Right cardiac atrium (tissue), 5 donors: ENCODE measurements at regions not wholly inside any gene's neighbourhood (a gene's known extent, or its start where the extent isn't known, plus 50 kb on each side); places are given as distances from the start of the nearest gene placed in this dataset.

Experiments used
- ATAC-seq, 2 donors: fragments of 200-7000 bp; cut with Tn5 transposase; one replicate each; pipeline versions ENCODE4 v1.8.0 to v1.9.1; 2020; ENCODE audit warnings: moderate library complexity in 2 of 2, mild to moderate bottlenecking in 1 of 2
- DNase-seq, 3 donors: peaks; one replicate each; pipeline ENCODE4 v3.0.0-alpha.2; 2020
- H3K27ac ChIP-seq: one replicate; pipeline ENCODE4 v1.5.1; 2013; ENCODE audit warnings: mild to moderate bottlenecking, low read length, control low read depth, moderate library complexity
- H3K27me3 ChIP-seq: one replicate; pipeline ENCODE4 v1.6.1; 2013; ENCODE audit not compliant: control insufficient read depth, insufficient read depth
- H3K4me1 ChIP-seq: one replicate; pipeline ENCODE4 v1.6.1; 2013; ENCODE audit warnings: low read length; ENCODE audit not compliant: control insufficient read depth, insufficient read depth
- H3K4me3 ChIP-seq: one replicate; pipeline ENCODE4 v1.5.1; 2013; ENCODE audit warnings: low read length, control low read depth
- H3K9me3 ChIP-seq: one replicate; pipeline ENCODE4 v1.6.1; 2013; ENCODE audit warnings: low read length; ENCODE audit not compliant: control insufficient read depth
- WGBS: extraction: QIAGEN DNeasy Blood & Tissue Kit; methylation state at CpG from one replicate; pipeline ENCODE4 v1.1.7; 2013; 5-methylcytosine and 5-hydroxymethylcytosine counted together
- intact Hi-C, 4 donors: fragments of 100-400 bp; cut with DNase I; formaldehyde crosslinking; loops; one replicate each; pipeline versions ENCODE4 v1.11.0 to v1.14.0; 2022 to 2023
- donor health status: healthy with polysubstance abuse.
- donor health status: DM: no; HTN: yes; CAD: no.
- donor health status: DM: no; HTN: no; CAD: no.
- donor health status: DM: no; HTN: yes; CAD: no; lungs with severe emphysema.
- donor health status: DM: yes; HTN: yes; CAD: no.

DNA sequence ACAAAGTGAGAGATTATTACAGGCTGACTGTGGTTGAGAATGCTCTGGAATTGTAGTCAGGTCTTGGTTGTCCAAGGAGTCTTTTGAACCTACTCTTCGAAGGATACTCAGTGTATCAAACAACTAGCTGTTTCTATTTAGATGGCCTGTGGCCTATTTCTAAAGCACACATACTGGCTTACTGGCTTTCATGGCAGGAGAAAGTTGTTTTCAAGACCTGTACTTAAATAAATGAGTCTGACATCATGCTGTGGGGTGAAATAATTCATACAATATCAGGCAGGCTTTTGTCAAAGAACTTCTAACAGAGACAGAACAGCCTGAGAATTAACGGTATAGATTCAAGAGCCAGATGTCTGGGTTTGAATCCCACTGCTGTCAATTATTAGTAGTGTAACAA is 316.7 kb upstream of the SEMA6D start:
- 90% methylated on average over 2 of the region's 2 CpGs for WGBS
- peaks cover 5% of the 10 kb centered on the region for H3K4me1 ChIP-seq
- H3K9me3 ChIP-seq, result no peaks in the 10 kb centered on the region
- no peak for ATAC-seq
- no peak for DNase-seq
- H3K4me3 ChIP-seq, result no peak overlapping the region
- intact Hi-C loops, result loop anchor here in 1 of 4 donors (10.0 kb wide), 1 partner anchor 64 kb away; no protein-coding TSS in a partner anchor
- no peak overlapping the region for H3K27ac ChIP-seq
- no peaks in the 10 kb centered on the region for H3K27me3 ChIP-seq

DNA sequence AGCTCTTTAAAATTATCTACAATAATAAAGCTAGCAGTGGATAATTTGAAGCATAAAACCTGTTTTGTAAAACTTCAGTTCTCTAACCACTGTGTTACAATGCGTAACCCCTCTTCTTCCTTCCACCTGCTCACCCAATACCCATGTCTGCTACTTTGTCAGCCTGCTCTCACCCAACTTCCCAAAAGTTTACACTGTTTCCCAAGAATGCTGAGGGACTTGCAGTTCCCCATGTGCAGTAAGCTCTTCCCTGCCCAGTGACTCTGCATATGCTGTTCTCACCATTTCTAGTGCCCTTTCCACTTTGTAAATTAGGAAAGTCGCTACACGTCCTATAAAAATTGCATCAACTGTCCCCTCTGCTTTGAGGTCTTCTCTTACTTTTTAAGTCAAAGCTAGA is 315.9 kb upstream of the SEMA6D start:
- WGBS, result 95% methylated on average over 3 of the region's 3 CpGs
- H3K4me1 ChIP-seq, result peaks cover 5% of the 10 kb centered on the region
- ATAC-seq (no peak), DNase-seq (no peak)
- intact Hi-C loops, result loop anchor here in 1 of 4 donors (10.0 kb wide), 1 partner anchor 63 kb away; no protein-coding TSS in a partner anchor
- no peaks in the 10 kb centered on the region for H3K27me3 ChIP-seq
- no peak overlapping the region for H3K4me3 ChIP-seq
- no peaks in the 10 kb centered on the region for H3K9me3 ChIP-seq
- H3K27ac ChIP-seq, result no peak overlapping the region

DNA sequence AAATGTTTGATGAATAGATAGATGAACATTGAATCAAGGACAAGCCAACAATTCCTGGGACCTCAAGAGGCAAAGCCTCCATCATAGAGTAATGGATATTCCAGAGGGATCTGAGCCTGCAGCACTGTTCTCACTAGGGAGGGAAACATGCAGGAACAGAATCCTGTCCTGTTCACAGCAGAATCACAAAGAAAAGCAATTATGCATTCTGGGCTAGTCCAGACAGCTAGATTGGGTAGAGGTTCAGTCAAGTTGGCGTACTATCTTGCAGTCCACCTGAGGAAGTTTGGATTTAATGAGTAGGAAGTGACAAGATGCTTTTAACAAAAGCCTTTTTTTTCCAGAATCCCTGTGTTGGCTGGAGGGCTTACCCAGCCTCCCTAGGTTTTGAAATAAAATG is 314.5 kb upstream of the SEMA6D start:
- 91% methylated on average over 1 of the region's 1 CpG for WGBS
- DNase-seq (no peak), ATAC-seq (no peak)
- no peaks in the 10 kb centered on the region for H3K27me3 ChIP-seq
- no peak overlapping the region for H3K4me3 ChIP-seq
- intact Hi-C loops, result loop anchor here in 1 of 4 donors (10.0 kb wide), 1 partner anchor 62 kb away; no protein-coding TSS in a partner anchor
- no peak overlapping the region for H3K27ac ChIP-seq
- no peaks in the 10 kb centered on the region for H3K9me3 ChIP-seq
- peaks cover 4% of the 10 kb centered on the region for H3K4me1 ChIP-seq

DNA sequence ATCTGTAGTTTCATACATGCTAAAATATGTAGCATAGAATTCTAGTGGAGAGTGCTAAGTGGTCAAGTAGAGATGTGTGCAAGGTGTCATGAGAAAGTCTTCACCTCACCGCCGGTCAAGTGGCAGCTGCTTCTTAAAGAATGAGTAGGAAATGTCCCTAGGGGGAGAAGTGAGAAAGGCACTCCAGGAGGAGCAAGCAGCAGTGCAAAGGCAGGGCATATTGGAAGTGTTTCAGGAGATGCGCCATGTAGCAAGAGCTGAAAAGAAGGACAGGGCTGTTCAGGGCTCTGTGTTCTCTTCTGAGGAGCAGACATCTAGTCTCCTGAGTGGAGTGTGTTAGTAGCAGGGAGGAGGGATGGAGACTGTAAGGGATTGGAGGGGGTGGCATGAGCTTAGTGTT is 312.4 kb upstream of the SEMA6D start:
- DNase-seq (no peak), ATAC-seq (no peak)
- Histone ChIP-seq H3K27ac (no peak overlapping the region), H3K9me3 (no peaks in the 10 kb centered on the region), H3K4me1 (no peaks in the 10 kb centered on the region), H3K4me3 (no peak overlapping the region), H3K27me3 (no peaks in the 10 kb centered on the region)
- intact Hi-C loops, result loop anchor here in 1 of 4 donors (10.0 kb wide), 1 partner anchor 60 kb away; no protein-coding TSS in a partner anchor
- WGBS, result 84% methylated on average over 3 of the region's 3 CpGs

DNA sequence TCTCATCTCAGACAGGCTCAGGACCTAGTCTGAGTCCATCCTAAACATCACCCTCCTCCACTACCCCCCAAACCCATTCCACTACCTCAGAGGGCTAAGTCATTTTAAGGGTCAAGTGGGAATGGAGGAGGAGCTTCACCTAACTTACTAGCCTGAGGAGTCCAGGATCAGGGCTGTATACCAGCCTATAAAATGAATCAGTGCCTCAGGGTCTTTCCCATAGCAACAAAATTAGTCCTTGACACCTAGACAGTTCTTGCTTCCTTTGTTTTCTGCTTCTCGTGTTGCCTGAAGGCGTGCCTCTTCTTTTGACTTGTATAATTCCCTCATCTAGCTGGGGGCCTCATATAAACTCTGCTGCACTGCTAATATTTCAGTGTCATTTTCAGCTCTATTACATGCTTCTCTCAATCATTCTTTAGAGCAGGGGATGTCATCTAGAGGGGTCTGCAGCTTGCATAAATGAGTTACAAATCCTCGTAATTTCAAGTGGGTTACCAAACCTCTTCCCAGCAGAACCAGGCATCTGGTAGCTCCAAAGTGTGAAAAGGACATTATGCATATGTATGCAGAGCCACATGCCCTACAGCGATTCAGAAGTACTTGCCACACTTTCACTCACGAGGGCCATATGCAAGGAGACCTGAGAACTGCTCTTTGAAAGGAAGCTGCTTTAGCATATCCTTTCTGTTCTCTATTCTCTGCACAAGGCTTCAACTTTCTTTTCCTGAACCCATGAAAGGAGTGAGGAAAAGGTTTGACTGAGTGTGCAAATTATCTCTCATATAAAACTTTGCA is 311.7 kb upstream of the SEMA6D start:
- Histone ChIP-seq H3K4me1 (no peaks in the 10 kb centered on the region), H3K9me3 (no peaks in the 10 kb centered on the region), H3K27ac (no peak overlapping the region), H3K4me3 (no peak overlapping the region), H3K27me3 (no peaks in the 10 kb centered on the region)
- 67% methylated on average over 5 of the region's 5 CpGs for WGBS
- ATAC-seq (no peak), DNase-seq (no peak)
- intact Hi-C loops, result loop anchor here in 1 of 4 donors (10.0 kb wide), 1 partner anchor 59 kb away; no protein-coding TSS in a partner anchor

DNA sequence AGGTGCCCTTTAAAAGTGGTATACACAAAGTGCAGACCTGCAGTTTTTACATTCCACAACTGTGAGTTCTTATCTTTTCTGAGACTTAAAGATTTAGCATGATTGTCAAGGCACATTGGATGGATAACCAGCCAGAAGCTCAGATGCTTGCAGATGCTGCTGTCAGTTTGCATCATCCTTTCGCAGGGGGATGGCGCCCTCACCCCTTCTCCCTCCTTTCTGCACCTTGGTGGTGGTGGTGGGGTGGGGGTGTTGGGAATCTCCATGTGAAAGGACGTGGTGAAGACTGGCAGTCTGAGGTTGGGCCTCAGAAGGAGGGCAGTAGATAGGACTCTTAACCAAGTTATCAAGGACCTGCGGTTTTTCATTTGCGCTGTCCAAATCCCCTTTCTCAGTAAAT is 309.6 kb upstream of the SEMA6D start:
- Histone ChIP-seq H3K27ac (no peak overlapping the region), H3K4me3 (no peak overlapping the region), H3K4me1 (peaks cover 1% of the 10 kb centered on the region), H3K9me3 (no peaks in the 10 kb centered on the region), H3K27me3 (no peaks in the 10 kb centered on the region)
- WGBS, result 93% methylated on average over 5 of the region's 5 CpGs
- no peak for DNase-seq
- no peak for ATAC-seq
- intact Hi-C loops, result loop anchor here in 1 of 4 donors (10.0 kb wide), 1 partner anchor 57 kb away; no protein-coding TSS in a partner anchor

DNA sequence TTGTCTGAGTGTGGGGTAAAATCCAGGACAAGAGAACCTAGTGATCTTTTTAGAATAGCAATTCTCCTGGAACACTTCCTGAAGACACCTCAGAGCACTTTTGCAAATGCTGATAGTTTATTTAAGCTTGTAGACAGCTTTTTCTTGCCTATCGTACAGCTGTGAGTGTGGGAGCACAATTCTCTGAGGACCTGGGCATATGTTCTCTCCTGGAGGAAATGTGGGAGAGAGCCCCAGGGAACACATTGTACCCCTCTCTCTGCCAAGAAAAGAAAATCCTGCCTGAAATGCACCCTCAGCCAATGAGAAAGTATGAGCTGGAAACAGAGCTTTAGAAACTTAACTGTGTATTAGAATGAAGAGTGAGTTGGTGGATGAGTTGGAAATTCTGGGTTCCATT is 308.3 kb upstream of the SEMA6D start:
- WGBS, result 60% methylated on average over 1 of the region's 1 CpG
- intact Hi-C loops, result loop anchor here in 1 of 4 donors (10.0 kb wide), 1 partner anchor 56 kb away; no protein-coding TSS in a partner anchor
- H3K27me3 ChIP-seq, result no peaks in the 10 kb centered on the region
- ATAC-seq (peak in 1 of 2 donors; percentile 46), DNase-seq (no peak)
- H3K27ac ChIP-seq, result no peak overlapping the region
- H3K4me3 ChIP-seq, result no peak overlapping the region
- no peaks in the 10 kb centered on the region for H3K9me3 ChIP-seq
- peaks cover 1% of the 10 kb centered on the region for H3K4me1 ChIP-seq

DNA sequence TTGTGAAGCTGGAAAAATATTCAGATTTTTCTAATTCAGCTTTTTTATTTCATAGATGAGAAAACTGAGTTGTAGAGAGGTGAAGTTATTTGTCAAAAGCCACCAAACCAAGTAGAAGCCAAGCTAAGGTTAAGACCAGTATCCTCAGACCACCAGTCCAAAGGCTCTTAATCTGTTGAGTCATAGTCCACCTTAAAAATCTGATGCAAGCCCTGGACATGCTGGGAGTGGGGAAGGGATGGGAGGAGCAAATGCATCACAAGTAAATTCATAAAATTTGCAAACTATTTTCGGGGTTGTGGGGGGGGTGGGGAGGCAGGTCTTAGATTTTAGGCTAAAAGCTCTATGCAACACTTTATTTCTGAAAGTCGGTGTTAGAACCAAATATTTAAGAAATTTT is 307.7 kb upstream of the SEMA6D start:
- intact Hi-C loops, result loop anchor here in 1 of 4 donors (10.0 kb wide), 1 partner anchor 55 kb away; no protein-coding TSS in a partner anchor
- Histone ChIP-seq H3K4me1 (peaks cover 1% of the 10 kb centered on the region), H3K9me3 (no peaks in the 10 kb centered on the region), H3K27ac (no peak overlapping the region), H3K4me3 (no peak overlapping the region), H3K27me3 (no peaks in the 10 kb centered on the region)
- no peak for DNase-seq
- WGBS, result 88% methylated on average over 2 of the region's 2 CpGs
- no peak for ATAC-seq

DNA sequence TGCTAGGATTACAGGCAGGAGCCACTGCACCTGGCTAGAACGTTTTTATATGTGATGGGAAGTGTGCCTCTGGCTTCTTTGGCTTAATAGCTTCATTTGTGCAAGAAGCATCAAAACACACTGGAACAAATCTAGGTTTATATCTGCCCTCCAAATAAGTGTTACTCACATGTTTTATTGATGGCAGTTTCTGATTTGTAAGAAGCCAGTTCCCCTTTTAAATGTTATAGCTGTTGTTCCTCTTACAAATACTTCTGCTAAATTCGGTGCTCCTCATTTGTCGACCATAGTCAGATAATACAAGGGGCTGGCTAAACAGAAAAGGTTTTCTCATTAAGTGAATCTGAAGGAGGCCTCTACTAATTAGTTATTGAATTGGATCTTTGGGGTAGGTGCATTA is 307.1 kb upstream of the SEMA6D start:
- H3K27ac ChIP-seq, result no peak overlapping the region
- no peak overlapping the region for H3K4me3 ChIP-seq
- H3K4me1 ChIP-seq, result peaks cover 1% of the 10 kb centered on the region
- WGBS, result 64% methylated on average over 3 of the region's 3 CpGs
- no peaks in the 10 kb centered on the region for H3K9me3 ChIP-seq
- DNase-seq (no peak), ATAC-seq (no peak)
- H3K27me3 ChIP-seq, result no peaks in the 10 kb centered on the region
- intact Hi-C loops, result no loop called here

DNA sequence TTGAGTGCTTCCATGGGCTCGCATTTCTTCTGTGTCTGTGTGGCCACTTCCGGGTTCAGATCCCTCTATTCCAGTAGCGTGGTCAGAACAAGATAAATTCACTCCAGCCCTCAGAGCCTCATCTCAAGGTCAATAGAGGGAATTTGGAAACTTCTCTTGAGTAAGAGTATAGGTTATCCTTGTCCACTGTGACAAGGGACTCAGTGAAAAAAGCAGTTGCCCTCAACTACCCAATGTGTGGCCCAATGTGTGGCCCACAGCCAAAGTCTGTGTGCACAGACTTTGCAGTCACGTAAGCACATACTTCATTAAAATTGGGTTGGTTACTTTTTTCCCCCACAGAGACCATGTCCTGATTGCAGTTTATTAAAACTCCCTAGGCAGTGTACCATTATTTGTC is 305.6 kb upstream of the SEMA6D start:
- no peaks in the 10 kb centered on the region for H3K9me3 ChIP-seq
- no peak overlapping the region for H3K27ac ChIP-seq
- ATAC-seq (no peak), DNase-seq (peak in 1 of 3 donors; percentile 49)
- intact Hi-C loops, result no loop called here
- H3K4me1 ChIP-seq, result peaks cover 1% of the 10 kb centered on the region
- WGBS, result 62% methylated on average over 4 of the region's 4 CpGs
- no peaks in the 10 kb centered on the region for H3K27me3 ChIP-seq
- no peak overlapping the region for H3K4me3 ChIP-seq

DNA sequence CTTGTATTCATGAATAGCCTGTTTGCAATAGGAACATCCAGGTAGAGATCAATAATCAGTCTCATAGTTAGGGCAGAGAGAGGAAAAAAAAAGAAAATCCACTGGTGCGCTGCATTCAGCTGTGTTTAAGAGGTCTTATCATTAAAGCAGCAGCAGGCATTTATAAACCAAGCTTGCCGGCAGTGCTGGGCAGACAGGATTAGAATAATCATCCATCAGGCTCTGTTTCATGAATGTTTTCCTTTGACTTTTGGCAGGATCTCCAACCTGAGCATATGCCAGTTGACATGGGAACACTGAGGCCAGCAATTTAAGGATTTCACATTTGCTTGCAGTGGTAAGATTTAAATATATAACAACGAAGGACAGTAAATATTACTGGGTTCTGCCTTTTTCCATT is 305.2 kb upstream of the SEMA6D start:
- peaks cover 1% of the 10 kb centered on the region for H3K4me1 ChIP-seq
- intact Hi-C loops, result no loop called here
- no peaks in the 10 kb centered on the region for H3K9me3 ChIP-seq
- no peak for ATAC-seq
- no peak for DNase-seq
- H3K27me3 ChIP-seq, result no peaks in the 10 kb centered on the region
- WGBS, result 48% methylated on average over 3 of the region's 3 CpGs
- no peak overlapping the region for H3K27ac ChIP-seq
- no peak overlapping the region for H3K4me3 ChIP-seq
